NCI-H2107 (cell line): ENCODE measurements at regions not wholly inside any gene's neighbourhood (a gene's known extent, or its start where the extent isn't known, plus 50 kb on each side); places are given as distances from the start of the nearest gene placed in this dataset.

Experiments used
- DNase-seq: peaks from one replicate; lab custom pipeline; 2025; lab: John Stamatoyannopoulos, UW

- DNase-seq = no peak
These were observed 606.6 kb upstream of the SYT4 start for GRCh38 chr18:43883886-43884285.

DNA sequence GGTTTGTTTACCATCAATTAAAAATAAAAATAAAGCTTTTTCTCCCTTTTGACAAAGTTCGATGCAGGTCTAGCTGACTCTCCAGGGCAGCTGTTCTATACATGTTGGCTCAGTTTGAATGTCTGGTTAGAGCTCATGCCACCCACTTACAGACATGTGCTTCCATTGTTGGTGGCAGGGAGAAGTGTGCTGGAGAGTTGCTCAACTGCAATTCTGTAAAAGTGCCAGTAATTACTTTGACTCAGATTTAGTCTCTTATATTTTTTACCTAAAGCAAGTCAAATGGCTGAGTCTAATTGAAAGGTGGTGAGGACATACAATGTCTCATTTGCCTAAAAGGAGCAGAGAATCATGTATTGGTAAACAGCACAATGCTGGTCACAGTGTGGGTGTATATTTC lies 609.1 kb upstream of the SYT4 start:
- DNase-seq = peak; percentile 54

GRCh38 chr18:43887491-43887890 lies 610.2 kb upstream of the SYT4 start:
- DNase-seq = no peak

DNA sequence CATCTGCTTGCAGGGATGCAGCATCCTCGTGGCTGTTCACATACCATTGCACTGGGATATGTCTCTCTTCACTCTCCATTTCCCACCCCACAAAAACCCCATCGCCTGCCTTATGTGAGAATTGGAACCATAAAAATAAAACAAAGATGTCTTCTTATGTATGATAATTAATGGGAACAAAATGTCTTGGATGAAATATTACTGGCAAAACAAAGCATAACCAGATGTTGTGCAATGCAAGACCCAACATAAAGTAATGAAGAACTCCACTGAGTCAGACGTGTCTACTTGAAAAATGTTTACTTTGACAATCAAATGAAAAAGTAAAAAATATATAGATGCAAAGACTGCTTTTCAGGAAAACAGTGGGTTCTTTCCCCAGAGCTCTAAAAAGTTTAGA lies 611.3 kb upstream of the SYT4 start:
- DNase-seq = no peak

GRCh38 chr18:43893001-43893637 lies 615.8 kb upstream of the SYT4 start:
- DNase-seq = no peak

GRCh38 chr18:43904209-43904837 lies 627.0 kb upstream of the SYT4 start:
- DNase-seq = no peak

- DNase-seq = no peak
These were observed 636.7 kb upstream of the SYT4 start for GRCh38 chr18:43914018-43914417.

- DNase-seq = no peak
These were observed 639.7 kb upstream of the SYT4 start for GRCh38 chr18:43916984-43917383.

- no peak for DNase-seq
These were observed 640.2 kb upstream of the SYT4 start for GRCh38 chr18:43917520-43917919.

DNA sequence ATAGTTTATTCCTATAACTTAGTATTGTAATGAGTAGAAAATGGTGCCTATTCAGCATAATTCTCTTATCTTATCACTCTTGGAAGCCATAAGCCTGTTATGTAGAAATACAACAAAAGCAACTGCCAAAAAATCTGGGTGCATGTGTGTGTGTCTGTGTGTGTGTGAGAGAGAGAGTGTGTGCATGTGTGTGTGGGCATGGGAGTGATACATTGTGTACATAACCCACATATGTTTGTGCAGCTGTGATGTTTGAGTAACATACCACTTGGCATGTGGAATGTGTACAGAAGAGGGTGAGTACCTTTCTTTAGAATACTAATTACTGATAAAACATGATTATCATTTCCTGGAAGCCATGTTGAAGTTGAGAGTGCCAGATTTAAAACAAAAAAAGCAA lies 642.3 kb upstream of the SYT4 start:
- DNase-seq = no peak

DNA sequence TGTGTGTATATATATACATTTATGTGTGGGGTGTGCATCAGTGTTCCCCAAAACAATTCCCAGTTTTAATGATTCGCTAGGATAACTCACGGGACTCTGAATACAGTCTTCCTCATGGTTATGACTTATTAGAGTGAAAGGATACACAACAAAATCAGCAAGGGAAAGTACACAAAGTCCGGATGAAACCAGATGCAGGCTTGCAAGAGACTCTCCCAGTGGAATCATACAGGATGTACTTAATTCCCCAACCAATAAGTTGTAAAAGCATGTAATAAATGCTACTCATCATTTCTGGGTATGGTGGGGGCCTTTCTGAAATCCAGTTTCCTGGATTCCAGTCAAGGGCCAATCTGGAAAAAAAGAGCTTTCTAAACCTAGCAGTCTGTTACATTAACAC lies 654.1 kb upstream of the SYT4 start:
- no peak for DNase-seq

GRCh38 chr18:43932140-43932539 lies 654.9 kb upstream of the SYT4 start:
- DNase-seq = peak; percentile 4

DNA sequence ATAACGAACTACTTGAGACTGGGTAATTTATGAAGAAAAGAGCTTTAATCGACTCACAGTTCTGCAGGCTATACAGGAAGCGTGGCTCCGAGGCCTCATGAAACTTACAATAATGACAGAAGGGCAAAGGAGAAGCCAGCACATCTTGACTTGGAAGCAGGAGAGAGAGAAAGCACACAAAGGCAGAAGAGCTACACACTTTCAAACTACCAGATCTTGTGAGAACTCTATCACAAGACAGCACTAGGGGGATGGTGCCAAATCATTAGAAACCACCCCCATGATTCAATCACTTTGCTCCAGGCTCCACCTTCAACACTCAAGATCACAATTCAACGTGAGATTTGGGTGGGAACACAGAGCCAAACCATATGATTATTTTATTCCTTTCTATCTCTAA lies 655.9 kb upstream of the SYT4 start:
- DNase-seq = no peak

- no peak for DNase-seq
These were observed 657.0 kb upstream of the SYT4 start for GRCh38 chr18:43934322-43934721.

- no peak for DNase-seq
These were observed 657.6 kb upstream of the SYT4 start for GRCh38 chr18:43934781-43935471.

DNA sequence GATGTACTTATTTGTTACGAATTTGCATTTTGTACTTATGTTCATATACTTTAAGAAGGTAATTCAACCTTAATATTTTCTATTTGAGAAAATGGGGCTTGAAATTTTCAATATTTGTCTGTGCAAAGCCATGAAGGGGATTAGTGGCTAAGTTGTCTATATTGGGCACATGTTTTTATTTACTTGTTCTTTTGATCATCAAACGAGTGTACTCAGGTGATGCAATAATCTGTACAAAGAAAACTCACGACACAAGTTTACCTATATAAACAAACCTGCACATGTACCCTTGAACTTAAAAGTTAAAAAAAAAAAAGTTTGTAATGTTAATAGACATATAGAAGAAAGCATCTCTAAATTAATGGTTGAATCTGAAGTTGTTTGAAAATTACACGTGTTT lies 658.9 kb upstream of the SYT4 start:
- DNase-seq = no peak

DNA sequence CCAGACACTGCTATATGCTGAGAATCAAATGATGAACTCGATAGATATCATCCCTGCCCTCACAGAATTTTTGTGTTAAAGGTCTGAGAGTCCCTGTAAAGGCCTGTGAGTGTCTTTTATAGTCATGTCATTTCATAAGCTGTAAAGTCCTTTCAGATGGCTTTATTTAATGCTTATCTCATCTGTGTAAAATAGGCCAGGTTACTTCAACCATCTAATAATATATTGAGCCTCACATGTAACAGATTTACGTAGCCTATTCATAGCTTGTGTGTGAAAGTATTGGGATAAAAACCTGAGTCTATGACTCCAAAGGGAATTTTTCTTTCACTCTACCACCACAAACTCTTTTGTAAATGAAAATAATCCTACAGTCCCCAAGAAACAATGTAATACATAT lies 672.0 kb upstream of the SYT4 start:
- no peak for DNase-seq

DNA sequence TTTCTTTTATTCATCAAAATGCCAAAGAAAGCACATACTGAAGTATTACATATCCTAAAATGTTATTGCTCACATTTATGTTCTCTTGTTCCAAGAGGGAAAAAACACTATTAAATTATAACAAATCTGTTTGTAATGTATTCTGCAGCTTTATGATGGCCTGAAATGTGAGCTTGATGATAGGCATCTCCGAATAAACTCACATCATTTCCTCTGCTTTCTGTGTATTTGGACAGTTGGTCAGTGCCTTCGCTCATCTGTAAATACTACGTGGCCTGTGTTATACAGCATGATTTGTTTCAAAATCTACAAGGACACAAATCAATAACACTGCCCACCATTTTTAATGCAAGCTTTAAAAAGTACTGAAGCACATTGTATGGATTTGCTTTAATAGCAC lies 672.8 kb upstream of the SYT4 start:
- no peak for DNase-seq

DNA sequence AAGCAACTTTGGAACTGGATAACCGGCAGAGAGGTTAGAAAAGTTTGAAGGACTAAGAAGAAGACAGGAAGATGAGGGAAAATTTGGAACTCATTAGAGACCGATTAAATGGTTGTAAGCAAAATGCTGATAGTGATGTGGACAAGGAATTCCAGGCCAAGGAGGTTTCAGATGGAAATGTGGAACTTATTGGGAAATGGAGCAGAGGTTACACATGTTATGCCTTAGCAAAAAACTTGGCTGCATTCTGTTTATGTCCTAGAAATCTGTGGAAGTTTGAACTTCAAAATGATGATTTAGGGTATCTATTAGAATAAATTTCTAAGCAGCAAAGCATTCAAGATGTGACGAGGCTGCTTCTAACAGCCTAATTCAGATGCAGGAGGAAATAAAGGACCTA lies 675.1 kb upstream of the SYT4 start:
- no peak for DNase-seq

- no peak for DNase-seq
These were observed 684.4 kb upstream of the SYT4 start for GRCh38 chr18:43961722-43962121.

DNA sequence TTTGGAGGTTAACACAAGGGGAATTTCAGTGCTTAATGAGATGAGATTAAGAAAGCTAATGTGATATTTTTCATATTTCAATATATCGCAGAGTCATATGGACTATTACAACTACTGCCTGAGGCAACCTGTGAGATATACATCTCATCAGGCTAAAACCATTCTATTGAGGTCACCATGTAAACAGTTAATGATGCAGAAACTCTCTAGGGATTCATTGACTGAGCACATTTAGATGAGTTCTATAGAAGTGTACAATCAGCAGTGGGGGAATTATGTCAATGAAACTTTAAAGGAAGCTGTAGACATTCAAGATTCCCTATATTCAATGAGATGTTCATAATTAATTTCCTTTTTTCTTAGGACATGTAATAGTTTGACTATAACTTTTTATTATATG lies 687.4 kb upstream of the SYT4 start:
- DNase-seq = no peak

GRCh38 chr18:43965691-43966090 lies 688.4 kb upstream of the SYT4 start:
- no peak for DNase-seq

DNA sequence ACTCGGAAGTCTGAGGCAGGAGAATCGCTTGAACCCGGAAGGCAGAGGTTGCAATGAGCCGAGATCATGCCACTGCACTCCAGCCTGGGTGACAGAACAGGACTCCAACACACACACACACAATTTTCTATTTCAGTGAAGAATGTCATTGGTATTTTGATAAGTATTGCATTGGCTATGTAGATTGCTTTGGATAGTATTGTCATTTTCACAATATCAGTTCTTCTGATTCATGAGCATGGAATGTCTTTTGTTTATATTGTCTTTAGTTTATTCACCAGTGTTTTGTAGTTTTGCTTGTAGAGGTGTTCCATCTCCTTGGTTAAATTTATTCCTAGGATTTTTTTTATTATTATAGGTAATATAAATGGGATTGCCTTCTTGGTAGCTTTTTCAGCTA lies 693.4 kb upstream of the SYT4 start:
- no peak for DNase-seq

GRCh38 chr18:43978174-43978573 lies 700.9 kb upstream of the SYT4 start:
- DNase-seq = no peak
